HEK293T (cell line): ENCODE measurements at regions not wholly inside any gene's neighbourhood (a gene's known extent, or its start where the extent isn't known, plus 50 kb on each side); places are given as distances from the start of the nearest gene placed in this dataset.

Experiments
- ARNT ChIP-seq: fragments of 450-650 bp; IDR thresholded peaks from 2 replicates; pipeline ENCODE4 v1.6.1; 2017; ENCODE audit warnings: mild to moderate bottlenecking
- CTBP1 ChIP-seq: fragments of 450-650 bp; IDR thresholded peaks from 2 replicates; pipeline ENCODE4 v1.6.1; 2016; ENCODE audit warnings: borderline replicate concordance
- FOXM1 ChIP-seq: fragments of 450-650 bp; IDR thresholded peaks from 2 replicates; pipeline ENCODE4 v1.6.1; 2017; ENCODE audit warnings: mild to moderate bottlenecking, borderline replicate concordance
- SP1 ChIP-seq: fragments of 450-650 bp; IDR thresholded peaks from 2 replicates; pipeline ENCODE4 v1.6.1; 2017
- TF ChIP-seq, protein P1 (sequence below): fragments of 450-650 bp; IDR thresholded peaks from 2 replicates; pipeline ENCODE4 v1.6.1; 2016

- TF ChIP-seq, protein P1, sequence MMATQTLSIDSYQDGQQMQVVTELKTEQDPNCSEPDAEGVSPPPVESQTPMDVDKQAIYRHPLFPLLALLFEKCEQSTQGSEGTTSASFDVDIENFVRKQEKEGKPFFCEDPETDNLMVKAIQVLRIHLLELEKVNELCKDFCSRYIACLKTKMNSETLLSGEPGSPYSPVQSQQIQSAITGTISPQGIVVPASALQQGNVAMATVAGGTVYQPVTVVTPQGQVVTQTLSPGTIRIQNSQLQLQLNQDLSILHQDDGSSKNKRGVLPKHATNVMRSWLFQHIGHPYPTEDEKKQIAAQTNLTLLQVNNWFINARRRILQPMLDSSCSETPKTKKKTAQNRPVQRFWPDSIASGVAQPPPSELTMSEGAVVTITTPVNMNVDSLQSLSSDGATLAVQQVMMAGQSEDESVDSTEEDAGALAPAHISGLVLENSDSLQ, result no peak
- TF ChIP-seq SP1, result no peak
- TF ChIP-seq FOXM1, result no peak
- no peak for TF ChIP-seq ARNT
- peak; percentile 75; the same call in 1 of the 2 replicates for TF ChIP-seq CTBP1
These were observed 117.5 kb downstream of the ZNF608 start for GRCh38 chr5:124628721-124629596.
